ENCODE measurements at regions not wholly inside any gene's neighbourhood (a gene's known extent, or its start where the extent isn't known, plus 50 kb on each side); places are given as distances from the start of the nearest gene placed in this dataset.

- TF ChIP-seq POLR2A (IDR thresholded peaks at IDR 0.05), result no peak
- TF ChIP-seq, protein P1, sequence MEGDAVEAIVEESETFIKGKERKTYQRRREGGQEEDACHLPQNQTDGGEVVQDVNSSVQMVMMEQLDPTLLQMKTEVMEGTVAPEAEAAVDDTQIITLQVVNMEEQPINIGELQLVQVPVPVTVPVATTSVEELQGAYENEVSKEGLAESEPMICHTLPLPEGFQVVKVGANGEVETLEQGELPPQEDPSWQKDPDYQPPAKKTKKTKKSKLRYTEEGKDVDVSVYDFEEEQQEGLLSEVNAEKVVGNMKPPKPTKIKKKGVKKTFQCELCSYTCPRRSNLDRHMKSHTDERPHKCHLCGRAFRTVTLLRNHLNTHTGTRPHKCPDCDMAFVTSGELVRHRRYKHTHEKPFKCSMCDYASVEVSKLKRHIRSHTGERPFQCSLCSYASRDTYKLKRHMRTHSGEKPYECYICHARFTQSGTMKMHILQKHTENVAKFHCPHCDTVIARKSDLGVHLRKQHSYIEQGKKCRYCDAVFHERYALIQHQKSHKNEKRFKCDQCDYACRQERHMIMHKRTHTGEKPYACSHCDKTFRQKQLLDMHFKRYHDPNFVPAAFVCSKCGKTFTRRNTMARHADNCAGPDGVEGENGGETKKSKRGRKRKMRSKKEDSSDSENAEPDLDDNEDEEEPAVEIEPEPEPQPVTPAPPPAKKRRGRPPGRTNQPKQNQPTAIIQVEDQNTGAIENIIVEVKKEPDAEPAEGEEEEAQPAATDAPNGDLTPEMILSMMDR (IDR thresholded peaks at IDR 0.05), result peak; percentile 56 to 85 (median 70)
Measured at GRCh38 chr10:123583639-123584418, 82.3 kb upstream of the GPR26 start.
